NB4 (cell line): ENCODE measurements at regions not wholly inside any gene's neighbourhood (a gene's known extent, or its start where the extent isn't known, plus 50 kb on each side); places are given as distances from the start of the nearest gene placed in this dataset.

Source experiments
- CTCF ChIP-seq: IDR thresholded peaks from one replicate; pipeline ENCODE4 v1.5.1; 2012; ENCODE audit warnings: low read depth, low read length
- MYC ChIP-seq: IDR thresholded peaks from 2 replicates; pipeline ENCODE4 v1.6.1; 2011; ENCODE audit warnings: low read depth, low read length
- POLR2A ChIP-seq: IDR thresholded peaks from 2 replicates; pipeline ENCODE4 v1.6.1; 2011; ENCODE audit warnings: mild to moderate bottlenecking; ENCODE audit not compliant: insufficient read length; ENCODE audit errors: extremely low read depth

DNA sequence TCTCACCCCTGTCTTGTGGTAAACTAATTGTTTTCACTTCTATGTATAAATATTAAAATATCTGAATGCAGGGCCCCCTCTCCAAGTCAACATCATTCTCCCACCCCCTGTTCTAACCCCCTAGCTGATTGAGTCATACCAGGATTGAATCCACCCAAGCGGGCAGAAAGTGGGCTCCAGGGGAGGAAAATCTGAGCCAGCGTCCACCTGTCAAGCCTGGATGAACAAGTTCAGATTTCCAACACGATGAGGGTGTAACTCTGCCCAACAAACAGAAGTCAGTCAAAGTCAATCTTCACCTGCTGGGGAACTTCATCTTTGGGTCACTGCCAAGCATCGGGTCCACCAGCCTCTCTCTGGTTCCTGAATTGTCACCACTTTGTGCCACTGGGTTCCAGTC, 162.9 kb upstream of the CELF2 start:
- TF ChIP-seq CTCF (no peak), POLR2A (no peak), MYC (no peak)
